GM19099 (cell line): ENCODE measurements at regions not wholly inside any gene's neighbourhood (a gene's known extent, or its start where the extent isn't known, plus 50 kb on each side); places are given as distances from the start of the nearest gene placed in this dataset.

ENCODE experiments used
- POLR2A ChIP-seq: IDR thresholded peaks from 3 replicates; pipeline ENCODE4 v1.6.1; 2011; ENCODE audit warnings: low read depth; ENCODE audit not compliant: insufficient read length; ENCODE audit errors: extremely low read depth

DNA sequence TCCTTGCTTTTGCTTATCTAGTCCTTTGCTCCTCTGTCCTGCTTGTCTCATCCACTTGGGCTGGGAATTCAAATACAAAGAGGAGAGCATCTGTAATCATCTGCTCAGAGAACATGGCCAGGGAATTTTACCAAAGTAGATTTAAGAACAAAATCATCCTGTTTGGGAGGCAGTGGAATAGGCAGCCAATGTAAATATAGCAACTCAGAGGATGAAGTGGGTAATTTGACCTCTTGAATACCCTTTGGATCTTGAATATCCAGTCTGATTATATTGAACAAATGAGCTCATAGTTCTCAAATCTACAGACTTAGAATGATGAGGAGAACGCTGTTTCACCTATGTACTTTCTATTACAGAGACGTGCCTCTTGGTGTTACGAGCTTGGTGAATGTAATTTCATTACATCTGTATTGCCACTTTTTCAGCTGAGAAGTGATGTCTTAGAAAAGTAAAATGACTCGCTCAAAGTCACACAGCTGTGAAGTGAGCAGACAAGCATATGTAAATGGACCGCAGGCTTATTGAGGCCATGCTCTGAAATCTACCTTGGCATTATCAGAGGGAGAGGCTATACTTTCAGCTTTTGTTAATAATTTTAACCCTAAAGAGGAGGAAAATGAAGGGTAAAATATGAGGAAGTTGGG lies 266.3 kb downstream of the MTX2 start:
- TF ChIP-seq POLR2A, result no peak

DNA sequence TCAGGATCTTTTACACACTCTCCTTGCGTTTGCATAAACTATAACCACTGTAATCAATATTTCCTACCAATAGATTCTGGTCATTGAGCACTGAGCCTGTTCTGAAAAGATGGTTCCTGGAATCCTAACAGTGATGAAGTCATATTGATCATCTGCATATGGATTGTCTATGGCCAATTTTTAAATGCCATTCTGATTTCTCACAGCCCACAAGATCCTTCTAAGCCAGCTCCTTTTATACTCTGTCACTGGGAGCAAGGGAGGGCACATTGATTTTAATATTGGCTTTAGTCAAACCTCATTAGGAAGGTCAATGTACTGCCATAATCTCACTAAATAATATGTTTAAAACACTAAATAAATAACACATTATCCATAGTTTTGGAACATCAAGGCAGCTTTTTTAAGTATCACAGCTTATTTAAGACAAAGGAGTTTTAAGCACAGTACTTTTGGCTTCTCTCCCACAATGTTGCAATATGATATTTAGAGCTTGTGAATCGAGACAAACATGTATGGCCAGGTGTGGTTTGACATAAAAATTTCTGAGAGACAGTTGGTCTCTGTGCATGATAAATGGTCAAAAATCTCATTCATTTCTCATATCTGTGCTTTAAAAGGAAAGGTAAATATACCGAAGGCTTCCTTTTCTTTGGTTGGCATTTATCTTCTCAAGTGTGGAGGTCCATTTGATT lies 267.3 kb downstream of the MTX2 start:
- no peak for TF ChIP-seq POLR2A

DNA sequence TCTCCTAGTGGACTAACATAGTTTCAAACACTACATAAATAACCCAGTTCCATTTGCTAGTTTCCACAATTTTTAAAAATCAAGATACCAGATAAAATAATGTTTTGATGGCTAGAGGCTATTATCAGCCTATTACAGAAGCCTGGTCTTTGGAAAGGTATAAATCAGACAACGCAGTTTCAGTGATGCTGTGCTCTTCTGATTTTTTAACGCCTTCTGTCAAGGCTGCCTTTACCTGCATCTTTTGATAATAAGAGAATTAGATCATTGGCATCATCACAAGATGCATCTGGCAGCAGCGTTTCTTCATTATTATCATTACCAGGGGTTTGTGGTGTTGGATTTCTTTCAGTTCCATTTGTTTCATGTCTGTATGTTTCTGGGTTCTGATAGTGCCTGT lies 268.7 kb downstream of the MTX2 start:
- no peak for TF ChIP-seq POLR2A

DNA sequence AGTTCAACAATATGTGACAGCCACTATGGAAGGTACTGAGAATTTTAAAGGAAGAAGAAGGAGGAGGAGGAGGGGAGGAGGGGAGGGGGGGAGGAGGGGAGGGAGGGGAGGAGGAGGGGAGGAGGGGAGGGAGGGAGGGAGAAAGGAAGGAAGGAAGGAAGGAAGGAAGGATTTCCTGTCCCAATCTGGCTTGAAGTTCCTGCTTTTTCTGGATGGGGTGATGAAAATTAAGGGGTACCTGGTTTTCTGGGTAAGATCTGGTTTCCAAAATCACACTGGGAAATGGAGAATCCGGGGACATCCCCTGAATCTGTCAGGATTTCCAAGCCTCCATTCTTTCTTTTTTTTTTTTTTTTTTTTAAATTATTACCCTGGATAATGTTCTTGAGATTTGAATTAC lies 271.8 kb downstream of the MTX2 start:
- no peak for TF ChIP-seq POLR2A

DNA sequence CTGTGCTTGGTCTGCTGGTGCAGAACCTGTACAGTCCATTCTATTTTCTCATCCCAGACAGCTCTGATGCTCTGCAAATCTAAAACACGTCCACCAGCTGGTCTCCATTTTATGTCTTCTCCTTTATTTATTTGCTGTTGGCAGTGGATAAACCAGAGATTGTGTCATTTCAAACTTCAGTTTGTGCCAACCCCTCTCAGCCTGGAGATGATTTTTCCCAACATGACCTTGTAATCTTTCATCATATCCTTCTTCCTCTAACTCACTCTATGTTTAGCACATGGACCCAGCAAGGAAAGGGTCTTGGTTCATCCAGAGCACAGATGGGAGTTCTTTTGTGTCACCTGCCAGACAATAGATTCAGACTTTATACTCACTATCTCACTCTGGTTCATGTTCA lies 273.2 kb downstream of the MTX2 start:
- TF ChIP-seq POLR2A, result no peak

DNA sequence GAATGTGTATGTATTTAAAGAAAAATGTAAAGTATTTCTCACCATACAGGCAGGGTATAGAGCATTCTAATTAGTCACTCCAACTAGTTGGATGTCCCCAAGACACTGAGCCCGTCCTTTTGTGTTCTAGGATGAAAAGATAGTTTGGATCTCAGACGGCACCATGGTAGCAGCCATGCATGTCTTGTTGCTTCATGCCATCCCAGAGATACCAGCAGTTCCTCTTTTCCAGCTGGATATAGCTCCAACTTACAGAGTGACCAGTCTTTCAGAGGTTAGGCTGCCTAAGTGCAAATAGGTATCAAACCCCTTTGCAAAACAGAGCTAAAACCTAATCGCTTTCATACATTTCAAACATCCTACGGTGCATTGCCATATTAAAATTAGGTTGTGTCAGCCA lies 275.3 kb downstream of the MTX2 start:
- TF ChIP-seq POLR2A, result no peak

DNA sequence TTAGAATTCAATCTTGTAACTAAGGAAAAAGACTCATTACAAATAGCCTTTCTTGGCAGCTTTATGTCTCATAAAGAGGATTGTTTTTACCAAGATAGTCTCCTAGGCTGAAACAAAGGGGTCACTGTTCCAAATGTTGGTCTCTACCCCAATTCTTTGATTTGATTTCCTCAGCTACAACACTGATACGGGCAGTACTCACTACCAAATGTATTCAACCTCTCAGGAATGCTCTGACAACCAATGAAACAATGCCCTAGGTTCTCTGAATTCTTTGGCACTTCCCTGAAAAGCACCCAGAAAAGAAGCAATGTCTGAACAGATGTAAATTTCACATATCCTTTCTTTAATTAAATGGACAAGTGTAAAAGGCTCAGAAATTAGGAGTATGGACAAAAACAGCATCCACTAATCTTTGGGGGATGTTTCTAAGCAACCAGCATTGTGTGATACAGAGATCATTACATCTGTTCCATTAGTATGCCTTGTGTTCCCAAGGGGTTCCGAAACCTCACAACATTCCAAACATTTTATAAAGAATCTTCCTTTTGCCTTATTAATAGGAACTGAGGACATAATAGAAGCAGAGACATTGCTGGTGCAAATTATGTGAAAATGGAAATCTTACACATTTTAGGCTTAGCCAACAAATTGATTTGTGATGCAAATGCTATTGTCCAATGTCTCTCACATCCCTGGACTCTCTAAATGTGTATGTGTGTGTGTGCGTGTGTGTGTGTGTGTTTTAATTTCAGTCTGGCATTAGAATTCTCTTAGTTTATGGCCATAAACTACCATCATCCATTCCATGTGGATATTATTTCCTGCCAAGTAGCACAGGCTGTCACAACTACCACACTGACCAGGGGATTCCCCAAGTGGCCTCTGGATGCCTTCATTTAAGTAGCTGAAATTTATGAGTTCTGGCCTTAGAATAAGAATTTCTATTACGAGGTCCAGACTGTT lies 276.0 kb downstream of the MTX2 start:
- TF ChIP-seq POLR2A, result no peak

DNA sequence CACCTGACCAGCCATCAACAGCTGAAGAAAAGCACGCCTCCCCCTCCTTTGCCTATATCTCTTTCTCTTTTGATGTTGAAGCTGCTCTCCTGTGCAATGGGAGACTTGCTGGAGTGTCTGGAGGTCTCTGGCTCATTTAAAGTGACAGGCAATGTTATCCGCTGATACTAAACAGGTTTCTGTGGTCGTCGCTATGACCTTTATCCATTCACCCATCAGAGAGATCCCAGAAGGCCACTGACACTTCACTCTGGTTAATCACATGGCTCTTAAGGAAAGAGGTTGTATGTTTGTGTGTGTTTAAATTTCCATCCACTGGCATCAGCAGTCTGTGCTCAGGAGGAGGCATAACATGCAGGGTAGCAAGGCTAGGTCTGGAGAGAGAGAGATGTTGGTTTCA lies 277.3 kb downstream of the MTX2 start:
- TF ChIP-seq POLR2A, result no peak

DNA sequence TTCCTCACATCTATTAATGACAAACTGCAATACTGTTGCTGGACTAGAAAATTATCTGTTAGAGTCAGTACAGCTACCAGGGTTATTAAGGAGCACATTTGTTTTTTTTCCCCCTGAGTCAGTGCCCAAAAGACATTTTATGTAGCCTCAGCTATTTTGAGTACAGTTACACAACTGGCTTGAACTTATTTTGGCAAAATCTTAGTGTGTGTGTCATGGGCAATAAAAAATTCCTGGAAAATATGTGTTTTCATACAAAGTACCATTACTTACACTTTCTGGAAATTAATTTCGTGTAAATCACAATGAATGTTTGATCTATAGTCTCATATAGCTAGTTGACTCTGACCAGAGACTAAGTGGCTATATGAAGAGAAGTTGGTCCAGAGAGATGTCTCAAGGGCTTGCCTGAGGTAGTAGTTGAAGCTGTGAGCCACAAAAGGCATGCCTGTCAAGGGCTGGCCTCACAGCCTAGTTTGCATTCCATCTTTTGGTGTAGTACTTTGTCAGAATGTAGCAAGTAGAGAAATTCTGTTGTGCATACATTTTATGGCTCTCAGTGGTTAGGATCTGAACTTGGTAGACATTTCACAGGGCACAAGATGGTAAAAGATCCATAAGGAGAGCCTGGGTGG lies 283.4 kb downstream of the MTX2 start:
- no peak for TF ChIP-seq POLR2A

DNA sequence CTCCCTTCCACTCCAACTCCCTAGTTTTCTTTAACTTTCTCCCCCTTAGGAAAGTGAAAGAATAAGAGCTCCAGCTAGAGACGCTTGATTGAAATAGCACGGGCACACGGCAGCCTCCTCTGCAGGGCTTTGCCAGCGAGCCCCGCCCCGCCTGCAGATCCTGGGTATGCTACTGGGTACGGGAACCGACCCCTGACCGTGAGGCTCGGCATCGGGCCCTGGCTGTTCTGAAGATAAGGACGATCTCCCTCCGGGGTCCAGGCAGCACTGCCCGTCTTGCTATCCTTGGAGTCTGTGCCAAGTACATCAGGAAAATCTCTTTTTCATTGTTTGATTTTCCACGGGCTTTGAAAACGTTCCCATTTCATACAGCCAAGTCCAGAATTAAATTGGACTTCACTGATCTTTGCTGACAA lies 284.5 kb downstream of the MTX2 start:
- no peak for TF ChIP-seq POLR2A

DNA sequence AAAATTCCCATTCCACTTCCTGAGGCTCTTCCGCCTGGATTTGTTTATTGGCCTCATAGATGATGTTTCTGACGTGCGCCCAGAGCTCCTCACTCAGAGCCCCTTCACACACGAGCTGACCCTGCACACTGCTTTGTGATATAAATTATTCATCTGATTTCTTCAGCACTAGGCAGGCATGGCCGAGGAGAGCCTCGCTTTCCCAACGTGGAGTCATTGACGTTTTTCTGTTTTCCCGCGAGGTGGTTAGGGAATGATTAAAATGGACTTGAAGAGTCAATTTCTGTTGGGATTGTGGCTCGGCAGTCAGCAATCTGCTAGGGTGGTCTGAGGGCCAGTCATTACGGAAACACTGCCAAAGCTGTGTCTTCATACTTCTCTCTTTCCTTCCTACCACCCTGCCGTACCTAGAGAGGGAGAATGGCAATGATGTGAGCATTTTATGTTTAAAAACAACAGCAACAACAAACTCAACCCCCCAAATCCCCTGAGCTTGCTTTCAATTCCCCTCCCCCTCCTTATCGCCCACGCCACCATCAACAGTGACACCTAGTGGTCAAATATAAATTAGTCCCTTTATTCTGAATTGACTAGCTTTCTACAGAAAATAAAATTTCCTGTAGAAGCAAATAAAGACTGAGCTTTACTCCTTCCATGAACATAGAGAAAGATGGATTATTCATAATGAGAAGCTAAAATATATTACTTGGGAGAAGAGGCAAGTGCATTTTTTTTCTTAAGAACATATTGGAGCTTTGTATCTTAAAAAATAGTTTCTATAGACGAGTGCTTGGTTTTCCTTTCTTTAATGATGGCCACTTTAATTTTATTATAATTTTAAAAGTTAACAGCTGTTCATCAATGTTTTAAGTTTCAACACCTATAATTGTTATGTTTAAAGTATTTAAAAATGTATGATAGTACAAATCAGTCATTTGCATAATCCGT lies 285.1 kb downstream of the MTX2 start:
- no peak for TF ChIP-seq POLR2A

DNA sequence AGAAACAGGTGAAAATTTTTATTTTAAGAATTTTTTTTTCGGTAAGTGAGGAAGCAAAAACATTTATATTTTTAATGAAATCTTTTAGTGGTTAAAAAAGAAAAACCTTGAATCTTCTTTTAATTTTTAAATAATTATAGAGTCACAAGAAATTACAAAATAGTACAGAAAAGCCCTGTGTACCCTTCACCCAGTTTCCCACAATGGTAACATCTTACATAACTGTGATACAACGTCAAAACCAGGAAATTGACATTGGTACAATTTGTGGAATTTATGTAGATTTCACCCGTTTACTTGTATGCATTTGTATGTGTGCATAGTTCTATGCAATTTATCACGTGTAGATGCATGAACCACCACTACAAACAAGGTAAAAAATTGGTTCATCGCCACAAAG lies 285.9 kb downstream of the MTX2 start:
- no peak for TF ChIP-seq POLR2A

DNA sequence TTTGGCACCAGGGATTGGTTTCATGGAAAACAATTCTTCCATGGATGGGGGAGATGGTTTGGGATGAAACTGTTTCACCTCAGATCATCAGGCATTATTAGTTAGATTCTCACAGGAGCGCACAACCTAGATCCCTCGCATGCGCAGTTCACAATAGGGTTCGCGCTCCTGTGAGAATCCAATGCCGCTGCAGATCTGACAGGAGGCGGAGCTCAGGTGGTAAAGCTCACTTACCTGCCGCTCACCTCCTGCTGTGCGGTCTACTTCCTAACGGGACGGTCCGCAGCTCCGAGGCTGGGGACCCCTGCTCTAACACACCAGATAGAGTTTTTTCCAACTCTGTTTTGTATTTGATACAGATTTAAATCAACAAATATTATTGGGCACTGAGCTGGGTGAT lies 286.5 kb downstream of the MTX2 start:
- no peak for TF ChIP-seq POLR2A

DNA sequence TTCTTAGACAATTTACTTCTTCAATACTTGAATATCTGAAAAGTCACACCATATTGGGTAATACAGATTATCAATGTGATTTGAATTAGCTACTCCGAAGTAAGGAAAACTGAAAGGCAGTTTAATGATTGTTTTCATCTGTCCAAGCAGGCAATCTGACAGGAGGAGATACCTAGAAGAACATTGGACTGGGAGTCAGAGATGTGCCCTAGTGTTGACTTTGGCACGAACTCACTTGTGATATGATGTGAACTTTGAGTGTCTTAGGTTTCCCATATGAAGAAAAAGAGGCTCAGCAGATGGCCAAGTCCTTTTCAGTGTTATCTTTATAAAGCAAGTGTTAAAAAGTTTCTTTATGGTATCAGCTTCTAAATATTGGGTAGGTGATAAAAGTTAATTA lies 287.1 kb downstream of the MTX2 start:
- TF ChIP-seq POLR2A, result no peak

DNA sequence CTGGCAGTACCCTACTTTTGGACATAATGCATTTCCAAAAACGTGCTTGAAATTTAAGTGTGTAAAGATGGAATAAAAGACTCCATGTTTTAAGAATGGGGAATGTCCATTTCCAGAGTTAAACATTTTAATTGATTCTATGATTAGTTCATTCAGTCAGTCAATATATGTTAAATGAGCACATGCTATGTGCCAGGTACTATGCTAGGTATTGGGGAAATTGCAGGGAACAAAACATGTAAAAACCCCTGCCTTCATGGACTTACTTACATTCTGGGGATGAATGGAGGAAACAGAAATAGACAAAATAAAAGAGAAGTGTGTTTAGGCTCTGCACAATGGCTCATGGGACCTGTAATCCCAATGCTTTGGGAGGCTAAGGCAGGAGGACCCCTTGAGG lies 288.6 kb downstream of the MTX2 start:
- TF ChIP-seq POLR2A, result no peak

DNA sequence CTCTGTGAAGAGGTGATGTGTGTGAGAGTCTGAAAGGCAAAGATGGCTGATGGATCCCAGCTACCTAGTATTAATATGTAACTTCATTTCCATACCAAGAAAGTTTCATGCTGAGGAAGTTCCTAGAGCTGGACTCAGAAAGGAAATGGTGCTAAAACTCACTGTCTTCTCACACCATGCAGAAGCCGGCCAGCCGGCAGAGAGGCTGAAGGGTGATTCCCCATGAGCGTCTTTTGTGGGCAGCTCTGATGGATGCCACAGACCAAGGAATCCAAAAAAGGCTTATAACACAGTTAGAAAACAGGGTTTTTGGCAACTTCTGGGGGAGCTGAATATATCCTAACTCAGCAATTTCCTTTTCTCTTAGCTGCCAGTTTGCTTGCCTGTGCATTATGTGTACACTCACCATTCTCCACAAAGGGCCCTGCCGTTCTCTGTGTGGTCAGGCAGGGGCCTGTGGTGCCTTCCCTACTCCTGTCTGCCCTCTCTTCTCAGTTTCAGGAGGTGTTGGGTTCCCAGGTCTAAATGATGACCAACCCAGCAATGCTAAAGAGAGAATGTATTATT lies 289.4 kb downstream of the MTX2 start:
- TF ChIP-seq POLR2A, result no peak
